ENCODE measurements at regions not wholly inside any gene's neighbourhood (a gene's known extent, or its start where the extent isn't known, plus 50 kb on each side); places are given as distances from the start of the nearest gene placed in this dataset.

- TF ChIP-seq CTCF (conservative IDR thresholded peaks at IDR 0.05) (no peak), EZH2 (IDR thresholded peaks at IDR 0.05; ENCODE audit: low read depth) (no peak)
Measured at GRCh38 chr14:71553779-71554178, 378.4 kb upstream of the RGS6 start.

All from PC-9 (cell line).